ENCODE measurements at regions not wholly inside any gene's neighbourhood (a gene's known extent, or its start where the extent isn't known, plus 50 kb on each side); places are given as distances from the start of the nearest gene placed in this dataset.

GRCh38 chr9:761176-761792, 80.2 kb upstream of the DMRT1 start (continued):
- TF ChIP-seq REST (IDR thresholded peaks at IDR 0.05; ENCODE audit: unreplicated experiment) (no peak), ZNF462 (CRISPR knock-in tag; IDR thresholded peaks at IDR 0.05) (no peak), CREB1 (CRISPR knock-in tag; IDR thresholded peaks at IDR 0.05; ENCODE audit: low read depth) (no peak), STAT1 (IDR thresholded peaks at IDR 0.05; ENCODE audit: unreplicated experiment) (no peak), EZH2phosphoT487 (IDR thresholded peaks at IDR 0.05; ENCODE audit: unreplicated experiment) (no peak), JUNB (IDR thresholded peaks at IDR 0.05; ENCODE audit: unreplicated experiment) (no peak), NANOG (IDR thresholded peaks at IDR 0.05; ENCODE audit: borderline replicate concordance) (no peak)

Measured in GM23338 (cell line).